Body of pancreas (tissue), 4 donors: ENCODE measurements at regions not wholly inside any gene's neighbourhood (a gene's known extent, or its start where the extent isn't known, plus 50 kb on each side); places are given as distances from the start of the nearest gene placed in this dataset.

ENCODE experiments used
- ATAC-seq: fragments of 150-250 bp; one replicate; pipeline ENCODE4 v1.9.1; 2016
- DNase-seq, 4 donors: peaks; one replicate each; pipeline ENCODE4 v3.0.0-alpha.2; 2019
- H3K27ac ChIP-seq, 4 donors: fragments of 200-600 bp; sonication (generic); 1 replicate in 3 of 4; 2 replicates in 1 of 4; pipeline versions ENCODE4 v1.5.1 to v1.6.1; 2016 to 2019; ENCODE audit warnings: mild to moderate bottlenecking in 1 of 4, mixed read lengths in 1 of 4, moderate library complexity in 1 of 4
- H3K27me3 ChIP-seq, 2 donors: fragments of 200-600 bp; sonication (generic); one replicate each; pipeline ENCODE4 v1.6.0; 2016; ENCODE audit warnings: mild to moderate bottlenecking in 1 of 2
- H3K36me3 ChIP-seq, 2 donors: fragments of 200-600 bp; sonication (generic); replicated peaks in 1 of 2; 2 replicates each; pipeline ENCODE4 v1.5.1; 2016; ENCODE audit warnings: low read depth in 2 of 2; ENCODE audit not compliant: insufficient read depth in 1 of 2
- H3K4me1 ChIP-seq: fragments of 200-600 bp; sonication (generic); one replicate; pipeline ENCODE4 v1.6.0; 2016
- H3K4me3 ChIP-seq, 2 donors: fragments of 200-600 bp; sonication (generic); 1 replicate in 1 of 2; 2 replicates in 1 of 2; pipeline ENCODE4 v1.5.1; 2016 to 2019
- H3K9me3 ChIP-seq, 3 donors: fragments of 200-600 bp; sonication (generic); 1 replicate in 2 of 3; 2 replicates in 1 of 3; pipeline ENCODE4 v1.5.1; 2016
- POLR2A ChIP-seq, 3 donors: fragments of 450-650 bp; IDR thresholded peaks; one replicate each; pipeline ENCODE4 v1.6.1; 2016; ENCODE audit warnings: antibody characterized with exemption in 3 of 3, mild to moderate bottlenecking in 2 of 3
- WGBS, 2 donors: methylation state at CpG; one replicate each; pipeline ENCODE4 v1.1.5; 2017; 5-methylcytosine and 5-hydroxymethylcytosine counted together
- intact Hi-C: fragments of 100-400 bp; cut with DNase I; formaldehyde crosslinking; loops from one replicate; pipeline ENCODE4 v1.15.1; 2023
- TF ChIP-seq, protein P1 (sequence below), 7 experiments: fragments of 450-650 bp in 4 of 7; fragments of 200-600 bp in 3 of 7; sonication (generic) in 3 of 7; IDR thresholded peaks; one replicate each; pipeline ENCODE4 v1.5.1; 2016 to 2019; ENCODE audit warnings: antibody characterized with exemption in 7 of 7

DNA sequence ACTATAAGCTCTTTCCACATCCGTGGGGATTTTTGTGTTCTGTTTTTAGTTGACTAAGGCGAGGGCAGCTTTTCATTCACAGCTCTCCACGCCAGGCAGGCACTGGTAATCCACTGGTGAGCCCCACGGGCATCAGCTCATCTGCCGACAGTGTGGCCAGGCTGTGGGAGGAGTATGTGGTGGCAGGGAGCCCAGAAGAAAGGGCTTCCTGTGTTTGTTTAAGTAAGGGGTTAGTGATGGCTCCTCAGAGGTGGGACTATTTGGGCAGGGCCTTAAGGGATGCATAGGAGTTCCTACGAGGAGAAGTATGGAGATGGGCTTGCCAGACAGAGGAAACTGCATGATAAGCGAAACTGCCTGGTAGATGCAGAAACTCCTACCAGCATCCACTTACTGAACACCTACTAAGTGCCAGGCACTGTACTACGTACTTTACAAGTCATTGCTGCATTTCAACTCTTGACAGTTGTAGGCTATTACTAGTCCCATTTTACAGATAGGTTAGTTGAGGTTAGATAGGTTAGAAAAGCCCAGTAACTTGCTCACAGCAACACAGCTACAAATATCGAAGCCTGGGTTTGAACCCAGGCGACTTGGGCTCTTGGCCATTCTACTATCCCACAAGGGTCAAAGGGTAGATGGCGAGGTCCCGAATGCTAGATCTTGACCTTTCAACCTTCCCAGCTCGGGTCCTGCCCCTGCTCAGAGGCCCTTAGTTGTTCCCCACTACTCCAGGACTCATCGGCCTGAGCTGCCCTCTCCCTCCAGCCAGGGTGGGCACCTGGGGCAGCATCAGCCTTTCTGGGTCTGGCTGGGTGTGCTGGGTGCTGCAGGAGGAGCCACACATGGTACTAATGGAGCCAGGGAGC, 55.1 kb downstream of the CEBPB start:
- no peaks in the 10 kb centered on the region for H3K36me3 ChIP-seq
- H3K9me3 ChIP-seq = no peaks in the 10 kb centered on the region
- DNase-seq (no peak), ATAC-seq (no peak)
- peak overlapping the region; percentile 60 to 85 (median 80) for H3K27ac ChIP-seq
- H3K4me1 ChIP-seq = peaks cover 57% of the 10 kb centered on the region
- no peaks in the 10 kb centered on the region for H3K27me3 ChIP-seq
- WGBS, 2 donors = 70 to 73% methylated on average over 14 of the region's 14 CpGs
- TF ChIP-seq, protein P1, sequence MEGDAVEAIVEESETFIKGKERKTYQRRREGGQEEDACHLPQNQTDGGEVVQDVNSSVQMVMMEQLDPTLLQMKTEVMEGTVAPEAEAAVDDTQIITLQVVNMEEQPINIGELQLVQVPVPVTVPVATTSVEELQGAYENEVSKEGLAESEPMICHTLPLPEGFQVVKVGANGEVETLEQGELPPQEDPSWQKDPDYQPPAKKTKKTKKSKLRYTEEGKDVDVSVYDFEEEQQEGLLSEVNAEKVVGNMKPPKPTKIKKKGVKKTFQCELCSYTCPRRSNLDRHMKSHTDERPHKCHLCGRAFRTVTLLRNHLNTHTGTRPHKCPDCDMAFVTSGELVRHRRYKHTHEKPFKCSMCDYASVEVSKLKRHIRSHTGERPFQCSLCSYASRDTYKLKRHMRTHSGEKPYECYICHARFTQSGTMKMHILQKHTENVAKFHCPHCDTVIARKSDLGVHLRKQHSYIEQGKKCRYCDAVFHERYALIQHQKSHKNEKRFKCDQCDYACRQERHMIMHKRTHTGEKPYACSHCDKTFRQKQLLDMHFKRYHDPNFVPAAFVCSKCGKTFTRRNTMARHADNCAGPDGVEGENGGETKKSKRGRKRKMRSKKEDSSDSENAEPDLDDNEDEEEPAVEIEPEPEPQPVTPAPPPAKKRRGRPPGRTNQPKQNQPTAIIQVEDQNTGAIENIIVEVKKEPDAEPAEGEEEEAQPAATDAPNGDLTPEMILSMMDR (IDR thresholded peaks at IDR 0.05) = no peak
- no peak overlapping the region for H3K4me3 ChIP-seq
- intact Hi-C loops = no loop called here

DNA sequence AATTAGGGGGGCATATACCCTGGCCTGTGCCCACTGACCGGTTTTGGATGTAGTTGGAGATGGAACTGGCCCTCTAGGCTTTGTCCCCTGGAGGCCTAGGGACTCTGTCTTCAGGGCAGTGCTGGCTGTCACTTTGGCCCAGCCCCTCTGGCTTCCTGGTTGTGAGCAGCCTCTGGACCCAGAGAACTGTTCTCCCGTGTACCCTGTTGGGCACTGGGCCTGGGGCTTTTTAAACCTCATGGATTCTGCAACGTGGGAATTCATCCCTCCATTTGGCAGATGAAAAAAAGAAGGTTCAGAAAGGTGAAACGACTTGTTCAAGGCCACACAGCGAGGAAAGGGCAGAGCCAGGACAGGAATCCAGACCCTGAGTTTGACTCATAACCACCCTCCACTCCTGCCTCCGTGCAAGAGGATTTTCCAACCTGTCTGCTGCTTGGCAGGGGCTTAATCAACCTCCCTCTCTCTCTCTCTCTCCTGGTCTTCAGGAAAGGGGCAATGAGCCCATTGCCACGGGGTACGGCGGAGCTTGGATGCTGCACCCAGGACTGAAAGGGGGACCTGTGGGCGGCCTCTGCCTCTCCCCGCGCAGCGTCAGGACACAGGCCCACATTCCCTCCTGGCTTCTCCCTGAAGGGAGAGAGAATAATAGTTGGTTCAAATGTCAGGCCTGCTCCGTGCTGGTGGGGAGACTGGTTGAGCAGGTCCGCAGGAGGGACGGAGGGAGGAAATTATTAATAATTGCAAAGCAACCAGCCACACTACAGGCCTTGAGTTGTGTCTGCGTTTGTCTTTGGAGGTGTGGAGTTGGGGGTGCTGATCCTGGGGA, 56.0 kb downstream of the CEBPB start:
- intact Hi-C loops = no loop called here
- H3K4me3 ChIP-seq = no peak overlapping the region
- no peaks in the 10 kb centered on the region for H3K36me3 ChIP-seq
- 64 to 65% methylated on average over 17 of the region's 17 CpGs for whole genome bisulfite sequencing, 2 donors
- H3K27me3 ChIP-seq = no peaks in the 10 kb centered on the region
- H3K4me1 ChIP-seq = peaks cover 57% of the 10 kb centered on the region
- ATAC-seq = peak; percentile 51
- peak overlapping the region; percentile 60 to 85 (median 80) for H3K27ac ChIP-seq
- H3K9me3 ChIP-seq = no peaks in the 10 kb centered on the region
- peak; percentile 42 to 67 (median 60) for DNase-seq
- TF ChIP-seq POLR2A (IDR thresholded peaks at IDR 0.05) = peak in 2 of 3 donors; percentile 31 to 36
- TF ChIP-seq, protein P1 (IDR thresholded peaks at IDR 0.05) = no peak

DNA sequence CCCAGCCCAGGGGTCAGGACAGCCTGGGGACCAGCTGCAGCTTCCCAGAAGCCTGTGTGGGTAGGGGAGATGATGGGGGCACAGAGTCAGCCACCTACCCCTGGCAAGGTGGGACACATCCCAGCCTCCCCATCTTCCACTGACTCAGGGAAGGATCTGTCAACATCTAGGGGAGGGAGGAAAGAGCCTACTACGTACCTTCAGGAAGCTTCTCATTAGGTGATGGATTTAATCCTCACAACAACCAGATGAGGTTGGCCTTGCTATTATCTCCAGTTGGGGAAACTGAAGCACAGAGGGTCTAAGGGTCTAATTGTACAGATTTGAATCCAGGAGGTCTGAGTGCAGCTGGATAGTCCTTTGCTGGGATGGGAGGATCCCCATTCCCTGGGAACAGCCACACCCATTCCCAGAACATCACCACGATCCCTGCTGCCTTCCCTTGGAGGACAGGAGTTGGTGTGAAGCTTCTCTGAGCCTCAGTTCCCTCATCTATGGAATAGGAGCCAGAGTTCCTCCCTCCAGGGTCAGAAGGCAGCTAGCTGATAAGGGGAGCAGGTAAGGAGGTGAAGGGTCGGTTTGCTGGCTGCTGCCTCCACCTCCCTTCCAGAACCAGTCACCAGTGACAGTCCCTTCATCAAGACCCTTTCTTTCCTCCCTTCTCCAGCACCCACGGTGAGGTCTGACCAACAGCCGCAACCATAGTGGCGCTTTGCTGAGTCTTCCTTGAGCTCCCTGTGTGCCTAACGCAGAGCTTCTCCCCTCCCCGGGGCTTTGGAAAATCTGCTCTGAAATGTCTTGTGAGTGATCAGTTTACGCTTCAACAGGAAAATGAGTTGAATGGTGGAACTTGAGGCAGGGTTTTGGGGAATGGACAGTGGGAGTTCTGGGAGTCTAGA, 56.8 kb downstream of the CEBPB start:
- Histone ChIP-seq H3K36me3 (no peaks in the 10 kb centered on the region), H3K27me3 (no peaks in the 10 kb centered on the region), H3K9me3 (no peaks in the 10 kb centered on the region), H3K4me1 (peaks cover 56% of the 10 kb centered on the region), H3K27ac (peak overlapping the region; percentile 60 to 85 (median 80)), H3K4me3 (no peak overlapping the region)
- WGBS, 2 donors = 76 to 80% methylated on average over 9 of the region's 9 CpGs
- ATAC-seq = no peak
- DNase-seq = no peak
- intact Hi-C loops = no loop called here
- TF ChIP-seq POLR2A (IDR thresholded peaks at IDR 0.05) = no peak
- TF ChIP-seq, protein P1 (IDR thresholded peaks at IDR 0.05) = no peak

DNA sequence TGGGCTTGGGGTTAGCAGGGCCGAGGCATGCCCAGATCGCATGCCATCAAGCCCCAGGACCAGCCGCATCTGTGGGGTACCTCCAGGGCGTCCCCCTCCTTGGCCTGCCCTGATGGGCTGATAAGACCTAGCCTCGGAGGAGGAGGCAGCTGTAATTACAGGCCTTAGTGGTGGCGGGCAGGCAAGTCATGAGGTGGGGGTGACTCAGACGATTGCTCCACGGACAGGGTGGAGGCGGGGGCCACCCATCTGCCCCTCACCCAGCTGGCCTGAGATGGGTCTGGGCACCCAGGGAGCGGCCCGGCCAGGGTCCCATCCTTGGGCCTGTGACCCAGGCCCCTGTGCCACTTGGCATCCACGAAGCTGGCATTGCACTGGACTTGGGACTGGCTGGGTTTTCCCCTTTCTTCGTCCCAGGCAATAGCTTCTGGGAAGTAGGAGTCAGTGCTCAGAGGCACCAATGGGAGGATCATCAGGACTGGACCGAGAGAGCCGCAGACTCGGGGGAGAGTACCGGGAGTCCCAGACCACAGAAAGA, 57.5 kb downstream of the CEBPB start:
- H3K27ac ChIP-seq = peak overlapping the region in 3 of 4 donors; percentile 77 to 85 (median 83)
- H3K27me3 ChIP-seq = no peaks in the 10 kb centered on the region
- no peaks in the 10 kb centered on the region for H3K36me3 ChIP-seq
- TF ChIP-seq, protein P1 (IDR thresholded peaks at IDR 0.05) = no peak
- TF ChIP-seq POLR2A (IDR thresholded peaks at IDR 0.05) = no peak
- ATAC-seq = no peak
- H3K9me3 ChIP-seq = no peaks in the 10 kb centered on the region
- peaks cover 51% of the 10 kb centered on the region for H3K4me1 ChIP-seq
- DNase-seq = no peak
- intact Hi-C loops = no loop called here
- WGBS, 2 donors = 71 to 77% methylated on average over 13 to 17 of the region's 17 CpGs
- no peak overlapping the region for H3K4me3 ChIP-seq
